Fibroblast of lung (primary cell): ENCODE measurements at regions not wholly inside any gene's neighbourhood (a gene's known extent, or its start where the extent isn't known, plus 50 kb on each side); places are given as distances from the start of the nearest gene placed in this dataset.
"Not testable (repeated sequence)": the region's sequence is repeated elsewhere in the genome, so short reads cannot be mapped to it uniquely, and the experiment has no call there.

Experiments
- DNase-seq, 2 donors: peaks; one replicate each; pipeline versions ENCODE4 v3.0.0 to v3.0.0-alpha.2; 2010; ENCODE audit warnings: low read depth in 2 of 2
- H2AFZ ChIP-seq: 2 replicates; pipeline ENCODE4 v1.5.1; 2012; ENCODE audit warnings: low read length, control low read depth, inconsistent platforms
- H3K27ac ChIP-seq: 2 replicates; pipeline ENCODE4 v1.5.1; 2011; ENCODE audit warnings: low read length, control low read depth; ENCODE audit not compliant: insufficient read depth
- H3K27me3 ChIP-seq: 2 replicates; pipeline ENCODE4 v1.5.1; 2011; ENCODE audit warnings: mild to moderate bottlenecking, low read length; ENCODE audit not compliant: control insufficient read depth, insufficient read depth
- H3K36me3 ChIP-seq: 2 replicates; pipeline ENCODE4 v1.5.1; 2011; ENCODE audit warnings: low read length; ENCODE audit not compliant: control insufficient read depth, insufficient read depth
- H3K4me1 ChIP-seq: 2 replicates; pipeline ENCODE4 v1.5.1; 2011; ENCODE audit warnings: low read length; ENCODE audit not compliant: control insufficient read depth, insufficient read depth; ENCODE audit errors: extremely low read depth
- H3K4me2 ChIP-seq: 2 replicates; pipeline ENCODE4 v1.5.1; 2011; ENCODE audit warnings: low read length, control low read depth; ENCODE audit not compliant: insufficient read depth; ENCODE audit errors: extremely low read depth
- H3K4me3 ChIP-seq, 4 experiments: fragments of 200-600 bp in 1 of 4; sonication (generic) in 1 of 4; replicated peaks in 1 of 4; 2 replicates each; pipeline ENCODE4 v1.5.1; 2011 to 2016; ENCODE audit warnings: low read length in 4 of 4, low read depth in 3 of 4, mild to moderate bottlenecking in 3 of 4, control low read depth in 2 of 4, inconsistent platforms in 1 of 4, mixed read lengths in 1 of 4; ENCODE audit not compliant: insufficient read depth in 1 of 4; ENCODE audit errors: control extremely low read depth in 1 of 4
- H3K79me2 ChIP-seq: 2 replicates; pipeline ENCODE4 v1.5.1; 2012; ENCODE audit warnings: mild to moderate bottlenecking, low read length, inconsistent platforms; ENCODE audit not compliant: control insufficient read depth, insufficient read depth
- H3K9ac ChIP-seq: 2 replicates; pipeline ENCODE4 v1.5.1; 2011; ENCODE audit warnings: mild to moderate bottlenecking, low read length, control low read depth; ENCODE audit not compliant: insufficient read depth
- H3K9me3 ChIP-seq: 2 replicates; pipeline ENCODE4 v1.5.1; 2012; ENCODE audit warnings: low read depth, low read length; ENCODE audit not compliant: control insufficient read depth, insufficient read depth
- H4K20me1 ChIP-seq: 2 replicates; pipeline ENCODE4 v1.5.1; 2011; ENCODE audit warnings: low read length; ENCODE audit not compliant: control insufficient read depth, insufficient read depth; ENCODE audit errors: extremely low read depth
- EZH2 ChIP-seq: IDR thresholded peaks from 2 replicates; pipeline ENCODE4 v1.5.1; 2012; ENCODE audit warnings: low read length, control low read depth, mild to moderate bottlenecking; ENCODE audit errors: missing control alignments
- TF ChIP-seq, protein P1 (sequence below), 2 donors: IDR thresholded peaks in 1 of 2; conservative IDR thresholded peaks in 1 of 2; 1 replicate in 1 of 2; 2 replicates in 1 of 2; pipeline ENCODE4 v1.5.1; 2011 to 2012; ENCODE audit warnings: low read length in 2 of 2, control low read depth in 1 of 2, inconsistent platforms in 1 of 2, low read depth in 1 of 2, mild to moderate bottlenecking in 1 of 2

GRCh38 chr5:57716661-57717060 is 234.1 kb upstream of the ACTBL2 start:
- H3K4me2 ChIP-seq, result no peak overlapping the region
- no peaks in the 10 kb centered on the region for H3K27me3 ChIP-seq
- H3K79me2 ChIP-seq, result no peaks in the 10 kb centered on the region
- H3K4me1 ChIP-seq, result no peaks in the 10 kb centered on the region
- H3K27ac ChIP-seq, result no peak overlapping the region
- H4K20me1 ChIP-seq, result no peaks in the 10 kb centered on the region
- no peaks in the 10 kb centered on the region for H3K36me3 ChIP-seq
- DNase-seq, result no peak
- no peak overlapping the region for H2AFZ ChIP-seq
- no peak overlapping the region for H3K9ac ChIP-seq
- TF ChIP-seq, protein P1, sequence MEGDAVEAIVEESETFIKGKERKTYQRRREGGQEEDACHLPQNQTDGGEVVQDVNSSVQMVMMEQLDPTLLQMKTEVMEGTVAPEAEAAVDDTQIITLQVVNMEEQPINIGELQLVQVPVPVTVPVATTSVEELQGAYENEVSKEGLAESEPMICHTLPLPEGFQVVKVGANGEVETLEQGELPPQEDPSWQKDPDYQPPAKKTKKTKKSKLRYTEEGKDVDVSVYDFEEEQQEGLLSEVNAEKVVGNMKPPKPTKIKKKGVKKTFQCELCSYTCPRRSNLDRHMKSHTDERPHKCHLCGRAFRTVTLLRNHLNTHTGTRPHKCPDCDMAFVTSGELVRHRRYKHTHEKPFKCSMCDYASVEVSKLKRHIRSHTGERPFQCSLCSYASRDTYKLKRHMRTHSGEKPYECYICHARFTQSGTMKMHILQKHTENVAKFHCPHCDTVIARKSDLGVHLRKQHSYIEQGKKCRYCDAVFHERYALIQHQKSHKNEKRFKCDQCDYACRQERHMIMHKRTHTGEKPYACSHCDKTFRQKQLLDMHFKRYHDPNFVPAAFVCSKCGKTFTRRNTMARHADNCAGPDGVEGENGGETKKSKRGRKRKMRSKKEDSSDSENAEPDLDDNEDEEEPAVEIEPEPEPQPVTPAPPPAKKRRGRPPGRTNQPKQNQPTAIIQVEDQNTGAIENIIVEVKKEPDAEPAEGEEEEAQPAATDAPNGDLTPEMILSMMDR (conservative IDR thresholded peaks at IDR 0.05 in 1 of 2, IDR thresholded peaks at IDR 0.05 in 1 of 2; ENCODE audit: low read depth in 1 of 2, low read length in 2 of 2), result no peak
- TF ChIP-seq EZH2, result no peak
- H3K9me3 ChIP-seq, result no peaks in the 10 kb centered on the region
- no peak overlapping the region for H3K4me3 ChIP-seq

GRCh38 chr5:57715296-57715695 is 232.7 kb upstream of the ACTBL2 start:
- no peak for TF ChIP-seq EZH2
- TF ChIP-seq, protein P1 (conservative IDR thresholded peaks at IDR 0.05 in 1 of 2, IDR thresholded peaks at IDR 0.05 in 1 of 2; ENCODE audit: low read depth in 1 of 2, low read length in 2 of 2), result no peak
- Histone ChIP-seq H3K79me2 (no peaks in the 10 kb centered on the region), H4K20me1 (no peaks in the 10 kb centered on the region), H3K27me3 (no peaks in the 10 kb centered on the region), H3K4me2 (no peak overlapping the region), H3K4me3 (no peak overlapping the region), H3K9ac (no peak overlapping the region), H3K27ac (no peak overlapping the region), H3K4me1 (no peaks in the 10 kb centered on the region), H3K36me3 (no peaks in the 10 kb centered on the region), H3K9me3 (no peaks in the 10 kb centered on the region), H2AFZ (no peak overlapping the region)
- DNase-seq, result peak; percentile 56 to 64

GRCh38 chr5:57713535-57713934 is 230.9 kb upstream of the ACTBL2 start:
- H3K4me1 ChIP-seq, H3K9me3 ChIP-seq, H3K27ac ChIP-seq, H3K9ac ChIP-seq, H3K4me3 ChIP-seq, H3K4me2 ChIP-seq, H2AFZ ChIP-seq, H4K20me1 ChIP-seq, DNase-seq, H3K36me3 ChIP-seq, H3K27me3 ChIP-seq, H3K79me2 ChIP-seq: not testable (repeated sequence)
